ENCODE measurements at regions not wholly inside any gene's neighbourhood (a gene's known extent, or its start where the extent isn't known, plus 50 kb on each side); places are given as distances from the start of the nearest gene placed in this dataset.

DNA sequence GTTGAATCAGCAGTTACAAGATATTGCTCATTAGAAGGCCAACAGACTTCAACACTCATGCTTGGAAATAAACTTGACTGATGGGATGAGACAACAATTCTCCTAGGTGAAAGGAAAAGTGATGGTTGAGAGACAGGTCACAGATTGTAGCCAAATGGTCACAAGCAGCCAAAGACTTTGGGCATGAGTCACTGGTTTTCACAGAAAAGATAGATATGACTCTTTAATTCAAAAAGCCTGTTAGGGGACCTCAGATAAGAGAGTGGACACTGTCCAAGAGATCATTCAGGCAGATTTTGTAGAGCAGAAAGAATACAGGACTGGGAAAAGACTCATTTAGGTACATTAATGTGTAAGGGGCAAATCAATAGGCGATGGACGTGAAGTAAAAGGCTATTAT is 982.5 kb downstream of the MAT2B start:
- TF ChIP-seq, protein P1, sequence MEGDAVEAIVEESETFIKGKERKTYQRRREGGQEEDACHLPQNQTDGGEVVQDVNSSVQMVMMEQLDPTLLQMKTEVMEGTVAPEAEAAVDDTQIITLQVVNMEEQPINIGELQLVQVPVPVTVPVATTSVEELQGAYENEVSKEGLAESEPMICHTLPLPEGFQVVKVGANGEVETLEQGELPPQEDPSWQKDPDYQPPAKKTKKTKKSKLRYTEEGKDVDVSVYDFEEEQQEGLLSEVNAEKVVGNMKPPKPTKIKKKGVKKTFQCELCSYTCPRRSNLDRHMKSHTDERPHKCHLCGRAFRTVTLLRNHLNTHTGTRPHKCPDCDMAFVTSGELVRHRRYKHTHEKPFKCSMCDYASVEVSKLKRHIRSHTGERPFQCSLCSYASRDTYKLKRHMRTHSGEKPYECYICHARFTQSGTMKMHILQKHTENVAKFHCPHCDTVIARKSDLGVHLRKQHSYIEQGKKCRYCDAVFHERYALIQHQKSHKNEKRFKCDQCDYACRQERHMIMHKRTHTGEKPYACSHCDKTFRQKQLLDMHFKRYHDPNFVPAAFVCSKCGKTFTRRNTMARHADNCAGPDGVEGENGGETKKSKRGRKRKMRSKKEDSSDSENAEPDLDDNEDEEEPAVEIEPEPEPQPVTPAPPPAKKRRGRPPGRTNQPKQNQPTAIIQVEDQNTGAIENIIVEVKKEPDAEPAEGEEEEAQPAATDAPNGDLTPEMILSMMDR (IDR thresholded peaks at IDR 0.05): no peak
- no peak for TF ChIP-seq POLR2A (IDR thresholded peaks at IDR 0.05)
- TF ChIP-seq POLR2AphosphoS5 (IDR thresholded peaks at IDR 0.05): no peak
- TF ChIP-seq EP300 (IDR thresholded peaks at IDR 0.05; ENCODE audit: low read depth): no peak

Data from transverse colon (tissue), 4 donors.